ENCODE measurements at regions not wholly inside any gene's neighbourhood (a gene's known extent, or its start where the extent isn't known, plus 50 kb on each side); places are given as distances from the start of the nearest gene placed in this dataset.
"Not testable (repeated sequence)": the region's sequence is repeated elsewhere in the genome, so short reads cannot be mapped to it uniquely, and the experiment has no call there.

- DNase-seq = no peak
Measured at GRCh38 chr4:116101321-116101720, 984.1 kb downstream of the TRAM1L1 start.

DNA sequence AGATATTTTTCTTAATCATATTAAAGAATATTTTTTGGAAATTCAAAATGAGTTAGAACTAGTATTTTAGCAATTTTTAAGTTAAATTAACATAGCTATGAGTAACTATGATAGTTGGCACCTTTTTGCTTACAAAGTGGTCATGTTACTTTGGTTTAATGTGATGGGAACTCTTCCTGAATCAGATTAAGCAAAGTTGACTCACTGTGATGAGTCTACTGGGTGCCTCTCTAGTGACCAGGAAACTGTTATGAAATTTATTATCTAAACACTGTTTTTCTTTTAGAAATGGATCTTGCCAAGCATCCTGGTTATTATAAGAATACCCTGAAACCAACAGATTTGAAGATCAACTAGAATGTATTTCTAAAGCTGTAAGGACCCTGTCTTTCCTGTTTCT lies 985.8 kb downstream of the TRAM1L1 start:
- DNase-seq = no peak

- not testable (repeated sequence) for DNase-seq
Measured at GRCh38 chr4:116097353-116097752, 983.9 kb upstream of the NDST4 start.

GRCh38 chr4:116092961-116093360 lies 979.5 kb upstream of the NDST4 start:
- no peak for DNase-seq

- DNase-seq = no peak
Measured at GRCh38 chr4:116088771-116089170, 975.4 kb upstream of the NDST4 start.

DNA sequence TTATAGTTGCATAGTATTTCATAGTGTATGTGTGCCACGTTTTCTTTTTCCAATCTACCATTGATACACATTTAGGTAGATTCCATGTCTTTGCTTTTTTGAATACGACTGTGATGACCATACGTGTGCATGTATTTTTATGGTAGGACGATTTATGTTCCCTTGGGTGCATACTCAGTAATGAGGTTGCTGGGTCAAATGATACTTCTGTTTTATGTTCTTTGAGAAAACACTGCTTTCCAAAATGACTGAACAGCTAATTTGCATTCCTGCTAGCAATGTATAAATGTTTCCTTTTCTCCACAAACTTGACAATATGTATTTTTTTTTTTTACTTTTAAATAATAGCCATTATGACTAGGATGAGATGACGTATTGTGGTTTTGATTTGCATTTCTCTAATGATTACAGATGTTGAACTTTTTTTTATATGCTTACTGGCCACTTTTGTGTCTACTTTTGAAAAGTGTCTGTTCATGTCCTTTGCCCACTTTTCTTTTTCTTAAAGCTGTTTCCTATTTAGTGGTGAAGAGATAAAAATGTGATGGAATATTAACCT lies 969.5 kb upstream of the NDST4 start:
- no peak for DNase-seq

DNA sequence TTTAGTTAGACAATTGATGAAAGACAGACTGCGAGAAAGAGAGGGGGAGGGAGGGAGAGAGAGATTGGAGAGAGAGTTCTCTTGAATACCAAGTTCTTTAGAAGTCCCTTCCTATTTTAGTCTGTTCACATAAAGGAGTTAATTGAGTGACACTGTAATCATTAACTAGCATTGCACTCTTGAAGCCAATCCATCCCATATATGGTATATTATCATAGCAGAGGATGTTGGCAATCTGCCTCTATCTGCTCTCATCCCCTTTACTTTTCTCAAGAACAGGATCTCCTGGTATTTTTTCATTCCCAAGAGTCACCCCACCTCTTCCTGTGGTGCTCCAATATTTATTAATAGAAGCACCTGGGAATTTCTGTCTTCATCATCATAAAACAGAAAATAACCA lies 959.6 kb upstream of the NDST4 start:
- no peak for DNase-seq

DNA sequence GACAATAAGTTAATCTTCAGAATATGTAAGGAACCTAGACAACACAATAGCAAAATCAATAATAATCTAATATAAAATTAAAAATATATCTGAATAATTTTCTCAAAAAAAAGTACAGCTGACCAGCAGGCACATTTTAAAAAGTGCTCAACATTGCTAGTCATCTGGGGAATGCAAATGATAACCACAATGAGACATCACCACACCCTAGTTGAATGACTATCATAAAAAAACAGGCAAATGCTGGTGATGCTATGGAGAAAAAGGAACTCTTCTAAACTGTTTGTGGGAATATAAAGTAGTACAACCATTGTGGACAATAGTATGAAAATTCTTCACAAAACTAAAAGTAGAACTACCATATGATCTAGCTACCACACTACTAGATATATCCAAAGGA lies 956.9 kb upstream of the NDST4 start:
- DNase-seq = no peak

GRCh38 chr4:116066711-116067245 lies 953.4 kb upstream of the NDST4 start:
- no peak for DNase-seq

- no peak for DNase-seq
Measured at GRCh38 chr4:116064331-116064730, 950.9 kb upstream of the NDST4 start.

- DNase-seq = no peak
Measured at GRCh38 chr4:116059361-116059760, 945.9 kb upstream of the NDST4 start.

DNA sequence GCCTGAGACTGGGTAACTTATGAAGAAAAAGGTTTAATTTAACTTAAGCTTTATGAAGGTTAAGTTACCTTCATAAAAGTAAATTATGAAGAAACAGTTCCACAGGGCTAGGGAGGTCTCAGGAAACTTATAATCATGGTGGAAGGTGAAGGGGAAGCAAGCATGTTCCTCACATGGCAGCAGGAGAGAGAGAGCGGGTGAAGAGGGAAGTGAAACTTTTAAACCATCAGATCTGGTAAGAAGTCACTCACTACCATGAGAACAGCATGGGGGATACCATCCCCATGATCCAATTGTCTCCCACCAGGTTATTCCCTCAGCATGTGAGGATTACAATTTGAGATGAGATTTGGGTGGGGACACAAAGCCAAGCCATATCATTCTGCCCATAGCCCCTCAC lies 944.7 kb upstream of the NDST4 start:
- DNase-seq = no peak

- DNase-seq = no peak
Measured at GRCh38 chr4:116055857-116056827, 942.7 kb upstream of the NDST4 start.

- no peak for DNase-seq
Measured at GRCh38 chr4:116027311-116027710, 913.9 kb upstream of the NDST4 start.

DNA sequence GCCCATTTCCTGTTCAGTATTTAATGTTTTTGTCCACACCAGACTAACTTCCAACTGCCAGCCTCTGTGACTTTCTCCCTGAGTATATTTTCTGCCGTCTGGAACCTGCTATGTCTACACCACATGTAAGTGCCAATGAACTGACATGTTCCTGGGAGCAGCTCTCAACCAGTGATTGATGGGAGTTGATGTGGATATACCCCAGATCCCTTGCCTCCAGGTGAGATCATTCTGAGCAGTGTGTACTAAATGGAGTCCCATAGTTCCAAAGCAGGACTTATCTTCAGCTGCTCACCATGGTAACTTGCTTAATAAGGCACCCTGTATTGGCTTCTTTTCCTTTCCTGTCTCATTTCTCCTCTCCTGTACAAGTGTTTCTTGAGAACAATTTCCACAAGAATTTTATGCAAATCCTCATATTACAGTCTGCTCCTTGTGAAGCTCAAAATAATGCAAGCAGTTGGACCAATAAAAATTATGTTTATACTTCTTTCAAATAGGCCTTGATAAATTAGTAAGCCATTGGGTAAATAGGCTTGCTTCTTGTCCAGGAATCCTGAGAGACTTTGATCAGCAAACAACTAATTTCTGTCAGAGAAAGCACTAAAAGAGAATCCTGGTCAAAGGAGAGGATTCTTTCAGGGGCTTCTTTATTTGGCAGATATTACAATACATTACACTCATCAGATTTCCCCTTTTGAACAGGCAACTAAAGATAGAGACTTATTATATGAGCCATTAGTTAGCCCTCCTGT lies 911.7 kb upstream of the NDST4 start:
- DNase-seq = peak in 1 of 2 experiments; percentile 44

GRCh38 chr4:116023049-116023448 lies 909.6 kb upstream of the NDST4 start:
- no peak for DNase-seq

GRCh38 chr4:116020141-116020722 lies 906.8 kb upstream of the NDST4 start:
- DNase-seq = peak in 1 of 2 experiments; percentile 10

GRCh38 chr4:116018831-116019230 lies 905.4 kb upstream of the NDST4 start:
- DNase-seq = no peak

DNA sequence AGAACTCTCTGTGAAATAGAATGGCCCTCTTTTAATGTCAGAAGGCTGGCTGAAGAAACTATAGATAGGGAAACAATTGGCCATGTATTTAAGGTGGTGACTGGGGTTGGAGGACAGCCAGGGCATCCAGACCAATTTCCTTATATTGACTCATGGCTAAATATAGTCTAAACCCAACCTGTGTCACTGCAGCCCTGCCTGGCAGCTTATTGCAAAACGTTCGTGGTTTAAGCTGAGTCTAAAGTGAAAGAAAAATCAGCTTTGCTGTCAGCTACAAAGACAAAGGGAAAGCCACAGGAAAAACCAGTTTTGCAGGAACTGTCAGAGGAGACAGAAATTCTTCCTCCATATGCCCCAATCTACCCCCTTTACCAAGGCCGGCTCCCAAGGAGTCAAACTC lies 902.8 kb upstream of the NDST4 start:
- DNase-seq = no peak

DNA sequence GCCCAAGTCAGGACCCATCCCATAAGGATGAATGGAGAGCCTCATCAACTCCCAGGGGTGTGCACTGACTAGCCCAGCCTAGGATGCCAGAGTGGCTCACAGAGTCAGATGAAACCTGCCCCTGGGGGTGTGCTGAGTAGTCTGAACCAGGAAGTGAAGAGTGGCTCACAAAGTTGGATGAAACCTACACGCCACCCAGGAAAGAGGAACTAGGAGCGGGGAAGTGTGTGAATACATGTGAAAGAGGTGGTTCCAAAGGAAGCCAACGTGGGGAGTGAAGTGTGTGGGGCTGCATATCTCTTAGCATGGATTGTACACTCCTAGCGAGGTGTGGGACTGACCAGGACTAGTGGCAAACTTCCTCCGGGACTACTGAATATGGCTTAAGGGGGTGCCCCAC lies 902.1 kb upstream of the NDST4 start:
- DNase-seq = no peak

GRCh38 chr4:116015062-116015461 lies 901.6 kb upstream of the NDST4 start:
- DNase-seq = no peak

DNA sequence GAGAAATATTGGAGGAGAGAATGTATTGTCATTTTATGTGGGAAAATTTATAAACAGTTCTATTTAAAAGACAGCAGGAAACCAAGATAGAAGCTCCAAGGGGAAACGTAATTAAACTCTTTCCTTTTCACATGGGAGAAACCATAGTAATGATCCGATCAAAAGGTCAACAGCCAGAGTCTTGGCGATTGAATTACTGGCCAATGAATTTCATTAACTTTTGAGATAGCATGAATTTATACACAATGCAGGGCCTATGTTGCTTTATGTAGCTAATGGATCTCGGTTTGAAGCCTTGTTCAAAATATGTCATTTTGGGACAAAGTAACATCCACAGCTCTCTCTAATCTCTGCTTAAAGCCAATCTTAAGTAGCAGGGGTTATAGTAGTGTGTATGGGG lies 897.5 kb upstream of the NDST4 start:
- DNase-seq = no peak

DNA sequence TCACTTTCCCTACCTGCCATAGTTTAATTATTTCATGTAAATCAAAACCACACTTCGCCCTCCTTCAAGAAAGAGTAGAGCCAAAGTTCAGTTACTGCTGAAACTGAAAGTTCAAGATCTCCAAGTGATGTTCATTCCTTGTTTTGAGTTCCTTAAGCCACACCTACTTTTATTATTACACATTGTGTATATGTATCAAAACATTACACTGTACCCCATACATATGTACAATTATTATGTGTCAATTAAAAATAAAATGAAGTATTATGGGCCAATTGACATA lies 892.3 kb upstream of the NDST4 start:
- DNase-seq = no peak

All from NCI-H2081 (cell line).